GM21360 (cell line): ENCODE measurements at regions not wholly inside any gene's neighbourhood (a gene's known extent, or its start where the extent isn't known, plus 50 kb on each side); places are given as distances from the start of the nearest gene placed in this dataset.

Source experiments
- ATAC-seq: cut with Tn5 transposase; IDR thresholded peaks from one replicate; pipeline ENCODE4 v1.9.1; 2021; ENCODE audit warnings: mild to moderate bottlenecking, moderate library complexity; ENCODE audit not compliant: unreplicated experiment

DNA sequence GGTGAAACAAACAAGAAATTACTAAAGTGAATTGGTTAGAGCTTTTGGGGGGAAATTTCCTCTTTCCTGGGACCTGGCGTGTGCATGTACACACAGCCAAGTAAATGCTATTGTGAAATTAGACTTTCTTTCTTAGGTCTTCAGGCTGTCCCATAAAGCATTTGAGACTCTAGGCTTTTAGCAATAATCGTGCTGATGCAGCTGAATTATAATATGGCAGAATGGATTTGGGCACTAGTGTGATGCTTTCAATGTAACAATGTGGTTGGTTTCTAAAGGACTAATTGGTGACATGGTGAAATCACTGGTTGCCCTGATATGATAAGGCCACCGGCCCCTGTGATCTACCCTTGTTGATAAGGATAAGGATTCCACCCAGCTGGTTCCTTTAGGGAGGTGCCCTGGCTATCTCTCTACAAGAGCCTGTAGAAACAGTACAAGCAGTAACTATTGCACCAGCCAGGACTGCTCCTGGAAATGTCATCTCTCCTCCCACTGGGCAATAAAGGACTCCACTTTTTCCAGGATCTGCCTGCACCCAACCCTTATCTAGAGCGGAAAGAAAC, 164.1 kb downstream of the TFAP2A start:
- no peak for ATAC-seq

DNA sequence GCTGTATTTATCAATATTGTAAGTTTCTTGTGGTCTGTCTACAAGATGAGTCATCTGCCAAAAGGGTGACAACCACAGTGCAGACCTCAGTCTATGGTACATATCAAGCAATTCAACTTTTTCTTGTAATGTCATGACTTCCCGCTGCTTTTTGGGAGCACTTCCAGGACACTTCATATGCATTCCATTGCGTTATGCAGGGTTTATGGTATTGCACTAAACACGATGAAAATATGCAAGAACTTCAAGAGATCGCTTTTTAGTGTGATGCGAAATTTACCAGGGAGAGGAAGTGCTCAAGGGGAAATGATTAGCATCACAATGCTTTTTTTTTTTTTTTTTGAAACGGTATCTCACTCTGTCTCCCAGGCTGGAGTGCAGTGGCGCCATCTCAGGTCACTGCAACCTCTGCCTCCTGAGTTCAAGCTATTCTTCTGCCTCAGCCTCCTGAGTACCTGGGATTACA, 166.5 kb downstream of the TFAP2A start:
- no peak for ATAC-seq

DNA sequence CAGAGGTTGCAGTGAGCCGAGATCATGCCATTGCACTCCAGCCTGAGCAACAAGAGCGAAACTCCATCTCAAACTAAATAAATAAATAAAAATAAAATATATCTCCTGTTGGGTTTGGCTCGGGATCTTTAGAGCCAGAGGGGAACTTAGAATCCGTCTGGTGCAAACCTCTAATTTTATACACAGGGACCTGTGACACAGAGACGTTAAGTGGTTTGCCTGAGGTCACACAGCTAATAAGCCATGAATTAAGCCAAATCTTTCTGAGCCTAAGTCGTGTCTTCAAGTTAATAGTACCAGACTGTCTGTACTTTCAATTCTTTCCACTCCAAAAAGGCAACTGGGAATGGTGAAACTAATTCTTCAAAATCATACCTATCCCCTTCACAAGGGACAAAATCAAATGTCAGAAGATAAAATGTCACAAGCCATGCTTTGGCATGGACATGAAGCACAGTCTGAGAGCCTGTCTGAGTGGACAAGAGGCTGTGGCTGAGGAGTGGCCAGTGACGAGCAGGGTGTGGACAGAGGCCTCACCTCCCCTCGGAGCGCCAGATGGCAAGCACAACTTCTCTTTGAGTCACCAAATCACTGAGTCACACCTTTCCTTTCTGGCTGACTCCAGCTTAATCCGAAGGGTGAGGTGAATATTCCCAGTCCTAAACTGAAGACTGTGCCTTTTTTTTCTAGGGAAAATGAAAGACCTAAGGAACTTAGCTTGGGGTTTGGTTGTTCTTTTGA, 177.4 kb downstream of the TFAP2A start:
- ATAC-seq: no peak

DNA sequence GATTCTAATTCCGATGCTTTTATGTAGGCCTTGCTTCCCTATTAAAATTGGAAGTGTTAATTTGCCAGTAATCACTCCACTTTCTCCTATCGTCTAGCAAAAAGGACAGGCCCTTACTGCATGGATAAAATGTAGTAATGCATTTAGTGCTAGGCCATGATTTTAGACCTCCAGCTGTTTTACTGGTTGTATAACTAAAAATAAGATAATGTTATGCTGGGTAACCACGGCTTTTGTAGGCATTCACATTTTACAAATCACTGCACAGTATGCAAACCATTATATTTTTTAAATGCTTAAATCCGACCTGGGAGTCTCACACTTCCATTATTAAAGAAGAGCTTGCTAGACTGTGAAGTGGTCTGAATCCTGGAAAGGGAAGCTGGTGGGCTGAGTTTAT, 179.5 kb downstream of the TFAP2A start:
- no peak for ATAC-seq

DNA sequence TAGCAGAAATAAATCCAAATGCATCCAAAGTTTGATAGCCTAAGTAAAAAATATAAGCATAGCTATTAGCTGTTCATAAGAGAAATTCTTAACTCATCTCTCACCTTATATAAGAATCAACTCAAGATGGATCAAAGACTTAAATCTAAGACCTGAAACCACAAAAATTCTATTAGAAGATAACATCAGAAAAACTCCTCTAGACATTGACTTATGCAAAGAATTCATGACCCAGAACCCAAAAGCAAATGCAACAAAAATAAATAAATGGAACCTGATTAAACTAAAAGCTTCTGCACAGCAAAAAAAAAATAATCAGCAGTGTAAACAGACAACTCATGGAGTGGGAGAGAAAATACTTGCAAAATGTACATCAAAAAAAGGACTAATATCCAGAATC, 184.3 kb downstream of the TFAP2A start:
- no peak for ATAC-seq

DNA sequence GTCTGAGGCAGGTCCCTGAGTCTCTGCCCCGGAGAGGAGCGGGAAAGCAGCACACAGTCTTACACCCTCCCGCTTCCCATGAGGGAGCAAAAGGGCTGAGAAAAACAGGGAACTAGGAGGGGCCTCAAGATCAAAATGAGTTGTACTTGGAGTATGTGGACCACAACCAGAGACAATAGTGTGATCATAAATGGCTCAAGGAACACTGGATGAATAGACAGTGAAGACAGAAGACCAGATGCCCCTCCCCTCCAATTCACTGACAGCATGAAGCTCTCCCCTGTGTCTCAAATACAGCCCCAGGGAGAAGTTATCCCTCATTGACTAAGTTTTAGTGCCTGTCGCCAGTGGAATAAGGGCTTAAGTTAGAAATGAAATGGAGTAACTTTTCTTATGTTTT, 191.0 kb downstream of the TFAP2A start:
- no peak for ATAC-seq

DNA sequence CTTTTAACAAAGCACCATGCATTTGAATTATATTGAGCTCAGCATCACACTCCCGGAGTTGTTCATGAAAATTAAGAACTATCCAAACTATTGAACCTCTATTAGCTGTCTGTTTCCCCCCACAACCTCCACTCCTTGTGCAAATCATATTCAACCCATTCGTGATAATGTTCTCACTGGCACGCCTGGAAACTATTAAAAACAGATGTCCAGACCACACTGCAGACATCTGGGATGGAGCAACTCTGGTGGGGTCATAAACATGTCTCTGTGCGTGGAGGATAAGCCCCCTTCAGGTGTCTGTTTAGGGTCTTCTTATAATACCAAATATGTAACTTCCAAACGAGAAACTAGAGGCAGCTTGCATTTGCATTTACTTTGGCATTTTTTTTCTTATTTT, 193.7 kb downstream of the TFAP2A start:
- no peak for ATAC-seq

DNA sequence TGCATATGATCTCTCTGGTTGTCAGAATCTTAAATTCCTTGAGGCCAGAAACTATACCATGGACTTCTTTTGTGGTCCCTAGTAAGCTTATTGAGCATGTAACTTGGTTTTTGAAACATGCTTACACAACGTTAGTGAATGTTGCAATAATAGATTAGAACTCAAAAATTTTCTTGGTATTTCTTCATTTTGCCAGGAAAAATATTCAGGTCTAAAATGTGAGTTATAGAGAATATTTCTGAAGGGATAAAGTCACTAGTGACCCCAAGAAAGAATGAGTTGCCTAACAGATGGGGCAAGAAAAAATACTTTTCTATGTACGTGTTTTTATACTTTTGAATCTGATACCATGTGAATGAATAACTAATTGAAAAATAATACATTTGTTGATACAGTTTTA, 195.4 kb downstream of the TFAP2A start:
- no peak for ATAC-seq

DNA sequence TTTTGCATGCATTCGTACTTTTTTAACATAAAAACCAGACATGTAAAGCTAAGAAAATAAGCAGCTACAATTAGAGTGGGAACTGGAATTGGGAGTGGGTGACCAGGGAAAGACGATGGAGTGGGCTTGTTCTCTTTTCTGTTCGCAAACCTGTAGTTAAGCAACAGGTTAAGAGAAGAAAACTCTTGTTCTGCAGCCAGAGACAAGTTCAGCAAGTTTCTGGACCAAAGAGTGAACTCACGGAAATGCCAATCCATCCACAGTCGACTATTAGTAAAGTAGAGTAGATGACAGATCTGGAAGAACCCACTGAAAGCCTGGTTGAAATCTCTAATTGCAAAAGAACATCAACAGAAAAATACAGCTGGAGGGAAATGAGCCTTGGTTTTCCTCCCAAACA, 197.8 kb downstream of the TFAP2A start:
- ATAC-seq: no peak

DNA sequence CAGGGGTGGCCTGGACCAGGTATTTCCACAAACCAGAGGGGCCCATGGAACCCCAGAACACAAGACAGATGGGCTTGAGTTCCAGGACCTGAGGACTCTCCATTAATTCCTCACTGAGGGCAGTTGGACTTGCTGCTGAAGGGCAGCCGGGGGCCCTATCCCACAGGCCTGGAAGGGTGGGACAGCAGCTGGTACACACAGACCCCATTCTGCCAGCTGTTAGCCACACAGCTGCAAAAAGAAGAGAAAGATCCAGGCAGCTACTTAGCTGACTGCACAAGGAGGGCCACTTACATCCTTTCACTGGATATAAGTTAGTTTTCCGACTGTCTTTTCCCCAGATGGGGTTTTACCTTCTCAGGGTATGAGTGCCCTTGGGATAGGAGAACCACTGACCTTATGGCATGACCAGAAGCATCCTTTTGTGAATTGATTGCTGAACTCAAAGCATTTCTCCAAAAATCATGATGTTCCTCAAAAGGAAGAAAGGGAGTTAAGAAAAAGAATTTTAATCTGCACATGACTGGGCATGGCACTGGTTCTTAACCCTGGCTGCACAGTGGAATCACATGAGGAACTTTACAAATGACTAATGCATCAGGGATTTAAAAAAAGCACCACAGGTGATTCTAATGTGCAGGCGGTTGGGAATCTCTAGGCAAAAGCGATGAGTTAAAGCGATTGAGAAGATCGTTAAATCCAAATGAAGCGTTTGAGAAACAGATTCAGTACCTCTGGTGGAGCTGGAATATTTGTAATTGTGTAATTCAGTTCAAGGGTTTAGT, 199.4 kb downstream of the TFAP2A start:
- ATAC-seq: no peak

DNA sequence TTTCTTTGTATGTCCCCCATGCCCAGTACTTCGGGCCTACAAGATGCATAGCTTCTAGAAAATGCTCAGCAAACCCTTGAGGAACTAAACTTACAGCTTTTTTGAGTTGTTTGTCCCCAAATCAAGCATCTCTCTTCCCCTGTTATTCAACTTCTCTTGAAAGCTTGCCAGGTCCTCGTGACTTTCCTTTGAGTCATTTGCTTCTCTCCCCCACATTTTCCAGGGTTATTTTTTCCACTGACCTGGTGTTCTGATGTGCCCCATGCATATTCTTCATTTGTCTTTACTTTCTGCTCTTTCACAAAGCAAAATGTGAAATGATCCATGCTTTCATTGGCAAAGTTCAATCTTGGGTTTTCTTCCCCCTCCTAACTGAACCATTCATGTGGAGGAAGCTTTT, 204.8 kb downstream of the TFAP2A start:
- no peak for ATAC-seq

DNA sequence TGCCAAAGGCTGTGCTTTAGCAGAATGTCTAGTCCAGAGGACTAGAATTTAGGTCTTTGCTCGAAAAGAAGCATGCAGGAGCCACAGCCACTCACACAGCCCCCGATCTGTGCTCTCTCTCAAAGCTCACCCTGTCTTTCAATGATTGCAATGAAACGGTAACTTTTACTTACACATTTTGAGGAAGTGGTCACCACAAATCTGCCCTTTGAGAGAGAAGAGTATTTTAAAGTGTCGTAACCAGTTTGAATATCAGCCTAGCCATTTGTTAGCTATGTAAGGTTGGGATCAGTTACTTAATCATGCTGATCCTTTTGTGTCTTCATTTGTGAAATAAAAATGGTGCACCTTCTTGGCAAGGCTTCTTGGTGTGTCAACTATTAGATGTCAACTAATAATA, 209.0 kb downstream of the TFAP2A start:
- ATAC-seq: no peak

DNA sequence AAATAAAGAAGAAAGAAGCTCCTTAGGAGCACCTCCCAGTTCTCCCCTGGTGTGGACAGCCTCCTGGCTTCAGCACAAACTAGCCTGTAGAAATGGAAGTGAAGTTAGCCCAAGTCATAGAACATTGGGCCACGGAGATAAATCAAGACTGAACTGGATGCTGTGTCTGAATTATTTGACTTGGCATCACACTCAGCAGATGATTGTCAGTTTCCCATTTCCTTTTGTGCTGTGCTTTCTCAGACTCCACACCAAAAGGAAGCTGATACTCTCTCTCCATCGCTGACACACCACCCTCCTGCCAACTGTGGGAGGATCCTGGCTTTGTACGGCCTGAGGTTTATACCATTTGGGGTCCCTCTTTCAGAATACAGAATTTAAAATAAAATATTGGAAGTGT, 209.8 kb downstream of the TFAP2A start:
- ATAC-seq: no peak

DNA sequence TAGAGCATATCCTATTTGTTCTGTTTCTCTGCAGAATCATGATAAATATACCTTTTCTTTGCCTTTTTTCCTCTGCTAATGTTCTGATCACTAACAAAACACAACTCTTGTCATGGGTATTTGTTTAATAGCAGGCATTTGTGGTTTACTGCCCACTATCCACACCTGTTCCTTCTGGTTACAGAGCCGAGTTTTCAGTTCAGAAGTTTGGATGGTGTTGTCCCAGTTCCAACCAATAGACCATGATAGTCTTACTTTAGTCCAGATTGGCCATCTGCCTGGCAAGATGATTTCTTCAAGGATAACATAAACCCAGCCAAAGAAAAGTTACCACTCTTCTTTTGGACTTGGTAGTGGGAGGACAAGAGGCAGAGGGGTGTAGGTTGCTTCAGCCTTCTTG, 211.2 kb downstream of the TFAP2A start:
- no peak for ATAC-seq

DNA sequence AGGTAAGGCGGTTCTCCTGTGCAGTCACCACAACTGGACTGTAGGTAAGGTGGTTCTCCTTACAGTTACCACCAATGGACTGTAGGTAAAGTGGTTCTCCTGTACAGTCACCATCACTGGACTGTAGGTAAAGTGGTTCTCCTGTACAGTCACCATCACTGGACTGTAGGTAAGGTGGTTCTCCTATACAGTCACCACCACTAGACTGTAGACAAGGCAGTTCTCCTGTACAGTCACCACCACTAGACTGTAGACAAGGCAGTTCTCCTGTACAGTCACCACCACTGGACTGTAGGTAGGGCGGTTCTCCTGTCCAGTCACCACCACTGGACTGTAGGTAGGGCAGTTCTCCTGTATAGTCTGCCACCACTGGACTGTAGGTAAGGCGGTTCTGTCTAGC, 212.3 kb downstream of the TFAP2A start:
- ATAC-seq: no peak

DNA sequence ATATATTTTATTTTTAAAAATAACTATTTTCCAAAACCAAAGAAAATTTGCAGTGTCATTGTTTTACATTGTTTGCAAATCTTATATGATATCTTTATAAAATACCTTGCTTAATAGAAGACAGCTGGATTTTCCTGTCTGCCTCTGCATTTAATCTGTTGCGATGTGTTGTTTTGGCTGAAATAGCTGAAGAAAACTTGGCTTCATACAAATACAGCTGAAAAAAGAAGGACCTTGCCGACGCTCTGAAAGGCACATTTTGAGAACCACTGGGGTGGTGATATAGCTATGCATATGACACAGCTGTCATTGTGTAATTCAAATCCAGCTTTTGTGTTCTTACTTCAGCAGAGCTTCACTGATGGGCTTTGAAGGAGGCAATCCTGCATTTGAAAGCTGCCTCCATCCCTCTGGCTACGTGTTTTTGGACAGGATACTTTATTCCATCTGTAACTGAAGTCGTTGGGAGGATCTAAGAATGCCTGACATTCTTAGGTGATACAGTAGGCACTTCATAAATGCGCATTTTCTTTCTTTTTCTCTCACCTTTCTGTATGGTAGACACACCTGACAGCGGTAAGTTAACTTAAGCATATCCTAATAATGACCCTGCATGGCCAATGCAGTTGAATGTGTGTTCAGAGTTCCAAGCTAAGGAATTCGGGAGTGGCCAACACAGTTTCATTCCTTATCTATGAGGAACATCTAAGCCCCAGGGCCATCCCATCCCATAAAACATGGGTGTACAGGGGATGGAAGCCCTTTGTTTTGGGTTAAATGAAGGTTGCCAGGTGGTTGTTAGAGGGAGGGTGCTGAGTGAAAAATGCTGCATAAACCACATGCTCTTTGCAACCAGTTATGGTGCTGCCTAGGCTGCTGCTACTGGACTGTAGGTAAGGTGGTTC, 213.0 kb downstream of the TFAP2A start:
- no peak for ATAC-seq

DNA sequence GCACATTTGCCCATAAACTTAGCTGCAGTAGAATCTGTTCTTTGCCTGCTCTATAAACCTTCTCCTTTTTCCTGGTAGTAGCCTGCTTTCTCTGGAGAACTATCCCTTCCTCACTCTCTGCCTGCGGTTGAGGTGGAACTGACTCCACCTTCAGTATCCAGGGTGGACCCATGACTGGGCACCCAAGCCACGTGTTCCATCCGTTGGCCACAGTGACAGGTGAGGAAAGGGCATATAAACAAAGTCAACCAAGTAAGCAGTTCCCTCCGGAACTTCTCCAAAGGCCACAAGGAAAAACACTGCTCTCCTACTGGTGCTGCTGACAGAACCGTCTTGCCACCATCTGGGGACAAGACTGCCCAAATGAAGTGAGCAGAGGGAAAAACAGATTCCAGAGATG, 218.8 kb downstream of the TFAP2A start:
- no peak for ATAC-seq

DNA sequence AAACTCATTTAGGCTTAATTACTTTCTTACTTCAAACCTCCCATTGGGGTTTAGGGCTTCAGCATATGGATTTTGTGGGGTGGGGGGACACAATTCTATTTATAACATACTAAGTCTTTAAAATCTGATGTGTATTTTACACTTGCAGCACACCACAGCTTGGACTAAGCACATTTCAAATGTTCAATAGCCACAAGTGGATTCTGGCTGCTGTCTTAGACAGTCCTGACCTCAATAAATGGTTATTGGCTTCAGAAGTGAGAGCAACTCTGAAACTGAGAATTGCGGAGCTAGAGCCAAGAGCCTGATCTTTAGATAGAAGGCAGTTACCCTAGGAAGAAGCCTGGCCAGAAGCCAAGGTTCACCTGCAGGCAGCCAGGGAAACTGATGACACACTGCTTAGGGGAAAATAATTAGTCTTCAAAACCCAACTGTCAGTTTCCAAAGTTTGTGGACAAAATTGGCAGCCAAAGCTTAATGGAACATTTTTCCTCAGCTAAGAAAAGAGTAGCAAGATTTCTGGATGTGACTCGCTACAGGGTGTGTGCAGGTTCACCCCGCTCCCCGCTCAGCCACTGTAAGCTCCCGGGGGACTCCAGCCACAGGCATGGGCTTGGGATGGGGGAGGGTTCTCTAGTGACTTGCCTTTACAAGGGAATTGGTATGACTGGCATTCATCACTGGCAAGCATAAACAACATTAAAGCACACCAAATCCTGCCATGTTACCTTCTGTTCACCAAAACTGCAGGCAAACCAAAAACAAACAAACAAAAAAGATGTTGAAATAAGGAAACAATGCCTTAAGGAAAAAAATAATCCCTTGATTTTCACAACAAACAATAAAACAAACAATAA, 219.8 kb downstream of the TFAP2A start:
- no peak for ATAC-seq

DNA sequence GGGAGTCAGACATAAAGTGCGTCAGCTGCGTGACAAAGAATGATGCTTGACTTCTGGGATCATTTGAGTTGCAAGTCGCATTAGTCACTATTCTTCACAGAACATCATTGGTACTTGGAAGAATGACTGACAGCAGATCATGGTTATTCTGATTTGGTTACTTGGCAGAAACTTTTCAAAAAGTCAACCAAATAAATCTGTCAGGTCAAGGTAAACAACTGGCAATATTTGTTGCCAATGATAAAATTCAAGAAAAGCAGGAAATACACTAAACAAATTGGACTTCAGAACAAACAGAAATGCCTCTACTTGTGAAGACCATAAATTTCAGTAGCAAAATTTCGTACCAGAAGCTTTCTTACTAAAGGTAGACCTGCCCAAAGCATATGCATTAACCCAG, 221.6 kb downstream of the TFAP2A start:
- ATAC-seq: no peak

DNA sequence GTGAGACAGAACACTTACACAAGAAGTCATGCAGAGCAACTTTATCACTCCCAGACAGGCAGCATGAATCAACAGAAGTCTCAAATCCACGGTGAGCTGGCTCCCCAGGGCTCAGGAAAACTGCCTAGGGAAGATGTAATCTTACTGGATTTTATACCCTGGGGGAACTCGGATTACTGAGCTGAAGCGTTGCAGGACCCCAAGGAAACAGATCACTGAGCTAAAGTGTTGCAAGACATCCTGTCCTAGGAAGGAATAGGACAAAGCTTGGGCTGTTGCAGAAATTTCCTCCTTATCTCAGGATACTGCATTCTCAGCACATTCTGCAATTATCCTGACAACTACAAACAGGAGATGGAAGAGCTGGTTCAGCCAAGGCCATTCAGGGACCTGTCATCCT, 224.8 kb downstream of the TFAP2A start:
- no peak for ATAC-seq
